NCI-H2081 treated with DMSO at 0.1 percent for 48 hours (cell line): ENCODE measurements at regions not wholly inside any gene's neighbourhood (a gene's known extent, or its start where the extent isn't known, plus 50 kb on each side); places are given as distances from the start of the nearest gene placed in this dataset.

Experiments used
- DNase-seq: peaks from one replicate; lab custom pipeline; 2025; lab: John Stamatoyannopoulos, UW

DNA sequence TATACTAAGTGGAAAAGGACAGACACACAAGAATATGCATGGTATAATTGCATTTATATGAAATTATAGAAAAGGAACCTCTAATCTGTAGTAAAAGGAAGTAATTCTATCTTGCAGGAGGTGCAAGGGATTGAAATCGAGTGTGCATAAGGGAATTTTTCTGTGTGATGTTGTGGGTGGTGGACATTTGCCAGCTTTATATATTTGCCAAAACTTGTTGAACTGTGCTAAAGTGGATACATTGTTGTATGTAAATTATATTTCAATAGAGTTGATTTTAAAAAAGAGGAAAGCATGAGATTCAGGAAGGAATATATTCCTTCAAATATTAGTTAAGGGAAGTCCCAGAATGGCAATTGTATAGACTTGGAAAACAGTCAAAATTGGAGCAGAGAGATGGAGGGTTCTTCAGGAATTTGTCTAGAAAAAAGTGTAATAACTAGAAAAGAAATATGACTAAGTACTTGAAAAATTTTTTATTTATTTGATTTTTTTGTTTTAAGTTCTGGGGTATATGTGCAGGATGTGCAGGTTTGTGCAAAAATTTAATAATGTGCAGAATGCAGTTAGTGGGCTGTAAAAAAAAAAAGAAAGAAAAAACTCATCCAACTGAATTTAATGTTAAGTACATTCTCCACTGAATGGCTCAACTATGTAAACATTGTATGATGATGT lies 96.1 kb downstream of the ARL4A start:
- no peak for DNase-seq

DNA sequence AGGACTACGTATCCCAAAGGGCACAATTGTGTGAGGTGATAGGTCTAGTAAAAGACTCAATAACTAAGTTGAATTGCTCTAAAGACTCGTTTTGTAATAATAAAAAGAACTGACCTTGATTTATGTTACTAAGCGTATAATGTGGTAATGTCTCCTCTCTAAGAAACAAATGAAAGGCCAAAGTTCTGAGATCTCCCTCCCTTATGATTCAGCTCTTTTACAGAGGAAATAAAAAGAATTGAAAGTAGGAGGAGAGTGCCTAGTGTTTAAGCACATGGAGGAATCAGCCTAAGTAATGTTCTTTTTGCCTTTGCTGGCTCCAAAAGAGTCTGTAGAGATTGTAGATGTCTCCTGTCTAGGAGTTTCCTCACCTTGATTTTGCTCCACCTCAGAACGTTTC lies 98.0 kb downstream of the ARL4A start:
- DNase-seq, result no peak

DNA sequence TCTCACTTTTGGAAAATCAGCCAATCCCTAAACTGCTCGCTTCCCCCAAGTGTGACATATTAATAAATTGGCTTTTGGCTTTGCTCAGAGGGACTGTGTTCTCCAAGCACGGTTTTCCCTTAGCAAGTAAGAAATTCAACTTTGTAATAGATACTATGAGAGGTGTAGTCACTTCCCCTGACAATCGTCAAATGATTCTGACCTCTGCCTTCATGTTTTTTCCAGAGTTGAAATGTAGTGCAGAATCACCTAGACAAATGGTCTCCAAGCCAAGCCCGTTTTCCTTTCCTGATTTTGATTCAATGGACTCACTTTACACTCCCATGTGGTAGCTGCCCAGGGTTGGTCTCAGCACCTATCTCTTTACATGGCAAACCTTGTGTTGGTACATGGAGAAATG lies 99.1 kb downstream of the ARL4A start:
- DNase-seq, result no peak

DNA sequence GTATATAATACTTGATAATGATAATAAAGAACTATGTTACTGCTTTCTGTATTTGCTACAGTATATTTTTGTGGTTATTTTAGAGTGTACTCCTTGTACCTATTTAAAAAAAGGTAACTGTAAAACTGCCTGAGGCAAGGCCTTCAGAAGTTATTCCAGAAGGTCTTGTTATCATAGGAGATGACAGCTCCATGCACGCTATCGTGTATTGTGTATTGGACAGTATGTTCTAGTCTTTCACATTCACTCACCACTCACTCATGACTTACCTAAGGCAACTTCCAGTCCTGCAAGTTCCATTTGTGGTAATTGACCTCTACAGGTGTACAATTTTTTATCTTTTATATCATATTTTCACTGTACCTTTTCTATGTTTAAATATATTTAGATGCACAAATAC lies 100.7 kb downstream of the ARL4A start:
- no peak for DNase-seq

DNA sequence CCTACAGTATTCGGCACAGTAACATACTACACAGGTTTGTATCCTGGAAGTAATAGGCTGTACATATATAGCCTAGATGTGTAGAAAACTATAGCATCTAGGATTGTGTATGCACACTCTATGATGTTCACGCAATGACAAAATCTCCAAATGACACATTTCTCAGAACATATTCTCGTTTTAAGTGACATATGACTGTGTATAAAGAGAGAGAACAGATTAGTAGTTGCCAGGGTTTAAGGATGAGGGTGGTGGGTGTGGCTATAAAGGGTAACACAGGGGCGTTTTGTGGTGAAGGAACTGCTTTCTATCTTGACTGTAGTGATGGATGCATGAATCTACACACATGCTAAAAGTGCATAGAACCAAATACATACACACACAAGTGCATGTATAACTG lies 101.2 kb downstream of the ARL4A start:
- DNase-seq, result no peak

DNA sequence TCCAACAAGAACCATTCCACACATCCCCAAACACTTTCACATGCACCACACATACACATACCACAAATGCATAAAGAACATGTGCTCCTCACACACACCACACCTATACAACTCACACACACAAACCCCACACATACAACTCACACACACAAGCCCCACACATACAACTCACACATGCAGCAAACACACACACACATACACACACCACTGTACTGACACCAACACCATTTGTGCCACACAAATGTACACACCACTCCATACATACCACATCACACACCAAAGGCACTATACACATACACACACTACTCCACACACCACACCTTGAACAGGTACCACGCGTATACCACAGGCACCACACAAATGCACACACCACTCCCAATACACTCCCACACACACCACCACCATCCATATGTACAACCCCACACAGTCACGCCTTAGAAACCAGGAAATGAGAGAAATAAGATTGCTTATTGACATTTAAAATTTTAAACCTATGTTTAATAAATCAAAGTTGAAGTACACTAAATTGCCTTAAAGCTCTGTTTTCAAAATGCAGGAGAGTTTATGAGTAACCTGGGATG lies 107.4 kb downstream of the ARL4A start:
- DNase-seq, result no peak

DNA sequence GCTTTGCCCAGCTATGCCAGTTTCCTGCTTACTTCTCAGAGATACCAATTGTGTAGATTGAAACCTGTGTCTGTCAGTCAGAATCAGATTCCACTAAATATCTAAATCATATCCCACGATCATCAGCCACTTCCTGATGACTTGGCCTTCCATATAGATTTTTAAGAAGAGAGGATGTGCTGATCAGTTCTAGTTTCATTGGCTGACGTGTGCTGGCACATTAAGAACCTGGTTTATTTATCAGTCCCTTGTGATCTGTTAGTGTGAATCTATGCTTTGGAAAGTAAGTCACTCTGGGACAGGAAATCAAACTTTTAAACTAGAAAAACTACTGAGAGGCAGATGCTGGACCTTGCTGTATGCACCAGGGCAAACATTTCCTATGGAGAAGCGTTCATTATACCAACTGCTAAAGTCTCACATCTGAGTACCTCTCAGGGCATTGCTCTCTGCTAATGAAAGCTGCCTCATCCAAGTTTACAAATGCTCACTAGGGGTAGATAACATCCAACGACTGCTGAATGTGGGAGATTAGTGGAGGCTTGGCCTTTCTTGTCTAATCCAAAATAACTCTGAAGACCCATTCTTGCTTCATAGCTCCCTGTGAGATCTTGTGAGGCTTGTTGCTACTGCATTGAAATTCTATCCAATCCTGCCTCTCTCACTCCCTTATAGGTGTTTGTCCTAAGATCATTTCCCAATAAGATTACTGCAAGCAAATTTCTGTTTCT lies 109.1 kb downstream of the ARL4A start:
- no peak for DNase-seq

DNA sequence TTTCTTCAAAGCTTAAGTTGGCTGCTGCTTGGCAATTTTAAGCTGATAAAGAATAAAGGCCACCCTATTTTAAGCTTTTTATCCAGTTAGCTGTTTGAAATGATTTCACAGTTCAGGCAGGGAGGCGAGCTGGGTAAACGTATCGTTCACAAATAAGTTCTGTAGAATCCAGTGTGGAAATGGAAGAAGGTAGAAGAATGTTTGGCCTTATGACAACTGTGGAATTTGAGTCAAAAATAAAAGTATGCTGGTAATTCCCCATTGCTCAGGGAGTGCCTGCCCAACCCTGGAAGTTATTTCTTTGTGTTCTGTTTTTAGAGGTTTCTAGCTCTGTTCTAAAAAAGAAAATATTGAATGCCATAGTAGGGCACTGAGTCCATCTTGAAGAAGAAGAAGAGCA lies 113.1 kb downstream of the ARL4A start:
- no peak for DNase-seq

DNA sequence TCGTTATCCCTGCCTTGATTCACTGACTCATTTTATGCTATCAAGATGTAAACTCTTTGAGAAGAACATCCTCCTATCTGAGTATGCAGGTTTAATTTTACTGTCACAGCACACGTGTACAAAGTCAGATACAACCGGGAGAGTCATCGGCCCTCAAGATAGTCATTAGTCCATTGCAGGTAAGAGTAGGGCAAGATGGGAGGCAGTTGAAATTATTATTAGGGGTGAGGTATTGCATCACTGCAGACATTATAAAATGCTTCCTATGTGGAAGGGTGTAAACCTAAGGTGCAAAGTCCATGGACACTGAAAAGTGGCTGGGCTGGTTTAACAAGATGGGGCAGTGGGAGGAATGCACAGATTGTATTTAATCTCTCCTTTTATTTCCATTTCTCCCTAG lies 113.7 kb downstream of the ARL4A start:
- DNase-seq, result no peak

DNA sequence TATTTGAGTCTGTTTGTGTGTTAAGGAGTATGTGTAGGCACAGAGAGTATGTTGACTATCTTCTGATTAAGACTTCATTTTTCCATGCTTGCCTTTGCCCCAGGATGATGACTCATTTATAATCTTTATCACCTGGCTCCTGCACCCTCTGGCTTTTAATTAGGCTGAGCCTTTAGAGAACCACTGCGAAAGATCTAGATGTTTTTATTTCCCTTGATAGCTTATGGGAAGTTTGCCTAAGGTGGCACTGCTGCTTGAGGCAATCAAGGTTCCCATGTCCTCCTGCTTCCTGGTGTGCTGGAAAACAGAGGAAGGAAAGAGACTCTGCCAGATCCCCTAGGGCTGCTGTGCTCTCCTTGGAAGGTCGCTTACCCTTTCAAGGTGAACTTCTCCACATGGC lies 114.6 kb downstream of the ARL4A start:
- no peak for DNase-seq

DNA sequence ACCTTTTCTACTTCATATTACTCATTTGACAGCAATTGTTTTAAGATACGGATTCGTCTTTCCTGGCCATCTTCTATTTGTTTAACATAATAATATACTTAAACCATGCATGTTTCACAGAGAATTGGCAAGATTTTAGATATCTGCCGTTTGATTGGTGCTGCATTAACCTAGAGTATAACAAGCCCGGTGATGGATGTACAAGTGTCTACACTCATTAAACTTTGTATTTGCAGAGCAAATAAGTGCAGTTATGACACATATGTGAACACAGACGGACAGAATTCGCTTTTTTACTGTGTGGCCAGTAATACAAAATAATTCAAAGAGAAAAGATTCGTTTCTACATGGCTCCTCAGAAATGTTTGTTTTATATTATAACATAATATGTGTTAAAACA lies 116.1 kb downstream of the ARL4A start:
- DNase-seq, result no peak

DNA sequence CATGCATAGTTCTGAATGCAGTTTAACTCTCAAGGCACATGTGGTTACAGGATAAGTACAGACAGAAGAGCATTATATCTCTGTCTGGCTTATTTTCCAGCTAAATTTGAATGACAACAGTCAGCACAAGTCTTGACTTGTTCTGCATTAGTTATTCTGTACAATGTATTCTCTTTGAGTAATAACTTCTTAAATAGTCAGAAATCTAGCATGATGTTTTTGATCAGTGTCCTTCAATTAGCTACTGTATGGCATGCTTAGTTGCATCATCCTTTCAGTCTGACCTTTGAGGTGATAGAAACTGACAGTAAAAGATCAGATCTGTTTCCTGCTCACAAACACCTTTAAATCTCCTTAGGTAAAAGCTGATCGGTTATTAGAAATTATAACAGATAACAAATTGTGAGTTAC lies 118.1 kb downstream of the ARL4A start:
- no peak for DNase-seq

DNA sequence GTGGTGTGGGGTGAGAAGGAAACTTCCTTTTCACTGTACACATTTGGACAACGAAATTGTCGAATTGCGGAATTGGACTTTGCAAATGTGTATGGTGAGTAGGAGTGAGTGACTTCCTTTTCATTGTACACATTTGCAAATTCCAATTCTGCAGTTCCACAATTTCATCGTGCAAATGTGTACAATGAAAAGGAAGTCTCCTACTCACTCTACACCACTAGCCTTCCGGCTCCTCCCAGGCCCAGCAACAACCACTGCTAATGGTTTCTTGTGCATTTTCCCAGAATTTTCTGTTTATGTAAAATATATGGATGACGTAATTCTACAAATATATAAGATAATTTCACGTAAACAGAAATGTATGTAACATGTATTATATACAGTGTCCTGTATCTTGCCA lies 118.5 kb downstream of the ARL4A start:
- no peak for DNase-seq

DNA sequence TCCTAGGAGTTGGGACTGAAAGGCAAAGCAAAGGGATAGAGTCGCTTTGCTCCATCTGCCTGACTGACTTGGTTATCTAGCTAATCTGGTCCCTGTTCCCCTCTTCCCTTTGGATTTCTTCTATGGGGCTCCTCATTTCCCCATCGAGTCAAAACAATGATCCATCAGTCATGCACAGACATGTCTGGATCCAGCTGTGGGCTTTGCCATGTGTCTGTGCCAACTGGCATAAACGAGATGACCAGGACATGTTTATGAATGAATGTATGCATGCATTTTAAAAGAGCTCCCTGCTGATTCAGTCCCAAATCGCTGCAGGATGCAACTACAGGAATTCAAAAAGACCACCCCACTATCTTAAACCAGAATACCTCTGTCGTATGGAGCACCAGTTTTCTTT lies 122.0 kb downstream of the ARL4A start:
- DNase-seq, result no peak

DNA sequence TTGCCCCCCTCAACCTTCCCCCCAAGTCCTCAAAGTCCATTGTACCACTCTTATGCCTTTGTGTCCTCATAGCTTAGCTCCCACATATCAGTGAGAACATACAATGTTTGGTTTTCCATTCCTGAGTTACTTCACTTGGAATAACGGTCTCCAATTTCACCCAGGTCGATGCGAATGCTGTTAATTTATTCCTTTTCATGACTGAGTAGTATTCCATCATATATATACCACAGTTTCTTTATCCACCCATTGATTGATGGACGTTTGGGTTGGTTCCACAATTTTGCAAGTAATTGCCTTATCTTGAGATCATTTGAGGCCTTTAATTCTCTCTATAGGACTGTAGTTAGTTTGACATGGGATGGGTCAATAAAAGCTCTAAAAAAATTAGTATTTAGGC lies 124.7 kb downstream of the ARL4A start:
- no peak for DNase-seq

DNA sequence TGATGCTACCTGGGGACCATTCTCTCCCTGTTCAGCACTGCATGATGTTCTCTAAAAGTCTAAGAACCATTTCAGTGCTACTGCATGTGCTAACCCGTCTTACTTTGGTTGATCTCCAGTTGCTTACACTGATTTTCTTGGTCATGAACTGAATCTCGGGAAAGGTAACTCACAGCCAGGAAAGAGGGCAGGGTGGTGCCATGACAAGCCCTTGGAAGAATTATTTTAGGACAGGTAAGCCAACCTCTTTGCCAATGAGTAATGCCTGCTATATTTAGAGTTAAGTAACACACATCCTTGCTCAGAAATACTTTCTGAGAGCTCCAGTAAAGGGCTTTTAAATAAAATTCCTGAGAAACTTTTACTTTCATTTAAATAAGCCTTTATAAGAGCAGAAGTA lies 126.7 kb downstream of the ARL4A start:
- no peak for DNase-seq

DNA sequence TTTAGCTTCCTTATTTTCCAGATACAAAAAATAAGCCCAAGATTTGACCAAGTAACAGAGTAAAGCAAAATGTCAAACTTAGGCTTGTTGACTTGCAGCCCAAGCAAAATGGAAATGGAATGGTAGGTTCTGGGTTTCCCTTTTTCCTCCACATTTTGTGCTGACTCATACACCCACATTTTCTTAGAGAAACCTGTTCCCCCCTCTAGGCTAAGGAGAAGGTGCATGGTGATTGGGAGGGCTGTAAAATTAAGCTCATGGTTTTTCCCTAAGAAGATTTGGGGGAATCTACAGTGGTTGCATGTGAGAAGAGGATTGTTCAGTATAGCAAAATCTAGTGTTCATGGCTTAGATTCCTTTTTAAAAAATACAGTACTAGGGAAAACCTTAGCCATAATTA lies 127.4 kb downstream of the ARL4A start:
- no peak for DNase-seq

DNA sequence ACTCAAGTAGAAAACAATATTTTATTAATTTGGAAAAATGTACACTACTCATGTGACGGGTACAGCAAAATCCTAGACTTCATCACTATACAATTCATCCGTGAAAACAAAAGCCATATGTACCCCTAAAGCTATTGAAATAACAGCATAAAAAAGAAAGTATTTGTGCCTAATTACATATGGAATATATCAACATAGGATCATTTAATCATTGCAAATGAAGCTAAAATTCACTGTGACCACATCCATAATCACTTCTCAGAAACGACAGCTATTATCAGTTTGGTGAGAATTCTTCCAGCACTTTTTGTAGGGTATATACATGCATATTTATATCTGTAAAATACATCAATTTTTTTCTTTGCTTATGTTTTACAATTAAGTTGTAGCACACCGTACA lies 128.0 kb downstream of the ARL4A start:
- DNase-seq, result no peak

DNA sequence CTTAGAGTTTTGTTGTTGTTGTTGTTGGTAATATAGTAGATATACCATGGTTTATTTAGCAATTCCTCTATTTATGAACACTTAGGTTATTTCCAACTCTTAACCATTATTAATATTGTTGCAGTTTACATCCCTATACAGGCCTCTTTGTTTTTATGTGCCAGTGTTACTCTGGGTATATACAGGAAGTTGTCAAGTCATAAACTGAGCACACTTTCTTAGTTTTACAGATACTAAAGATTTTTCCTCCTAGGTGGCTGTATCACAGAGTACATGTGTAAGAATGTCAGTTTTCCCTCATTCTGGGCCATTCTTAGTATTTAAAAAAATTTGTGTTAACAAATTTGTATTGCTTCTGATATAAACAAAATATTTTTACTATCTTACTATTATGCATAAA lies 128.4 kb downstream of the ARL4A start:
- no peak for DNase-seq

DNA sequence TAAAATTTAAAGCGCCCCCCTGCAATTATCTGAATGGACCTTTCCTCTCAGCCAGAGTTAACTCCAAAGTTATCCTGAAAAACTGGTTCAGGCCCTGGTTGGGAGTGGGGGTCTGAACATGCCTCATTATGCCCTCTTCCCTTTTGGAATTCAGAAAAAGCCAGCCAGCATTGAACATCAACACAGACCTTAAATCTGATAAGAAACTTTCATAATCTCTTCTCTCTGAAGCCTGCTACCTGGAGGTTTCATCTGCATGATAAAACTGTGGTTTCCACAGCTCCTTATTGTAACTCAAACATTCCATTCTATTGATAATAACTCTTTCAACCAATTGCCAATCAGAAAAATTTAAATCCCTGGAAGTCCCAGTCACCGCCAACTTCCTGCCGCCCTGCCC lies 133.3 kb downstream of the ARL4A start:
- no peak for DNase-seq

DNA sequence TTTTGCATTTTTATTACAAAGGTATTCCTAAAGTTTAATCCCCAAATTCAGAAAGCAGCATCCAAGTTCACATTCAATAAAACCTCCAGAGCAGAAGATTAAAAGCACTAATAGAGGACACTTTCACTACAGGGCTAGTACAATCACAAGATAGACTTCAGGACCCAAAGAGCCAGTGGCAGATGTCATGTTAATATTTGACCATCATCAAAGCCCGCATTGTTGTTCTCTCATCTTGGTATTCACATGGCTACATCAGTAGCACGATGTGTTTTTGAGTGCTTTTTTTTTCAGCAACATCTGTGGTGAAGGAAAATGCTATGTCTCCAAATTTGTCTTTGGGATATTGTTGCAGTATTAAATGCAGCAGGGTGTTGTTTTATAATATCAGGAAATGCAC lies 134.3 kb downstream of the ARL4A start:
- DNase-seq, result no peak

DNA sequence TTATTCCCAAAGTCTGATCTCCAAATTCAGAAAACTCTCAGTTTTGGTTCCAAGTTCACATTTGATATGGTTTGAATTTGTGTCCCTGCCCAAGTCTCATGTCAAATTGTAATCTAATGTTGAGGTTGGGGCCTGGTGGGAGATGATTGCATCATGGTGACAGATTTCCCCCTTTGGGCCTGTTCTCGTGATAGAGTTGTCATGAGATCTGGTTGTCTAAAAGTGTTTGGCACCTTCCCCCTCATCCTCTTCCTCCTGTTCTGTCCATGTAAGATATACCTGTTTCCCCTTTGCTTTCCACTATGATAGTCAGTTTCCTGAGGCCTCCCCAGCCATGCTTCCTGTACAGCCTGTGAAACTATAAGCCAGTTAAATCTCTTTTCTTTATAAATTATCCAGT lies 138.6 kb downstream of the ARL4A start:
- no peak for DNase-seq

DNA sequence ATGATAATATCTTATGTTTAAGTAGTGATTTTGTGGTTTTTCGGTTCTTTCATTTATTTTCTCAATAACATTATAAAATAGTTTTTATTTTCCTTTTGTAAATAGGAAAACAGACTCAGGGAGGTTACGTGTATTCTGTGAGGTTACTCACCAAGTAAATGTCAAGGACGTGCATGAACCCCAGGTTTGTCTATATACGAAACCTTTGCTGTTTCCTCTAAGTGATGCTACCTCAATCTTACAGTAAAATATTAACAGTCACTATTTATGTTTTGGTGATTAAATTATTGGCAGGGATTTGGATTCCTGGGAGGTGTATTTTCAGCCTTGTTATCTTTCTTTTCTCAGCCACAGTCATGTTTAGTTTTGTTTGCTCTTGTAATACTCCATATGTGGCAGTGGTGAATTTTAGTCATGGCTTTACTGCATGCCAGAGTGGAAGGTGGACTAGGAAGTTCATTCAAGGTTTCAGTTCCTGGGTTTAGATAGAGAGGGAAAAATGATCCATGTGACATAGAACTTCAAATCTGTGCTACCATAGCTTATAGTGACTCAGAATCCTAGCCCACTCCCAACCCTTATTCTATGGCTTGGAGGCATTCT lies 139.9 kb downstream of the ARL4A start:
- no peak for DNase-seq
